Gastroesophageal sphincter (tissue), 4 donors: ENCODE measurements at regions not wholly inside any gene's neighbourhood (a gene's known extent, or its start where the extent isn't known, plus 50 kb on each side); places are given as distances from the start of the nearest gene placed in this dataset.
"Not testable (repeated sequence)": the region's sequence is repeated elsewhere in the genome, so short reads cannot be mapped to it uniquely, and the experiment has no call there.

Experiments used
- ATAC-seq: fragments of 150-250 bp; one replicate; pipeline ENCODE4 v1.9.1; 2016; ENCODE audit warnings: mild to moderate bottlenecking, moderate library complexity
- H3K27ac ChIP-seq, 4 donors: fragments of 200-600 bp; sonication (generic) in 3 of 4; 1 replicate in 3 of 4; 2 replicates in 1 of 4; pipeline ENCODE4 v1.5.1; 2016 to 2019
- H3K27me3 ChIP-seq: fragments of 200-600 bp; sonication (generic); one replicate; pipeline ENCODE4 v1.5.1; 2019
- H3K36me3 ChIP-seq, 2 donors: fragments of 200-600 bp; sonication (generic); one replicate each; pipeline ENCODE4 v1.5.1; 2019; ENCODE audit warnings: control low read depth in 1 of 2
- H3K4me1 ChIP-seq, 3 donors: fragments of 200-600 bp; sonication (generic); 1 replicate in 2 of 3; 2 replicates in 1 of 3; pipeline ENCODE4 v1.5.1; 2016 to 2019; ENCODE audit warnings: control low read depth in 2 of 3
- H3K4me3 ChIP-seq, 2 donors: fragments of 200-600 bp; sonication (generic); one replicate each; pipeline ENCODE4 v1.5.1; 2019; ENCODE audit warnings: mild to moderate bottlenecking in 1 of 2, moderate library complexity in 1 of 2
- H3K9me3 ChIP-seq, 3 donors: fragments of 200-600 bp; sonication (generic); one replicate each; pipeline ENCODE4 v1.5.1; 2017 to 2019; ENCODE audit warnings: control low read depth in 2 of 3
- EP300 ChIP-seq: sonication (generic); formaldehyde crosslinking; IDR thresholded peaks from one replicate; pipeline ENCODE4 v1.6.1; 2017; ENCODE audit warnings: antibody characterized with exemption, mild to moderate bottlenecking
- POLR2A ChIP-seq, 2 donors: fragments of 450-650 bp; IDR thresholded peaks; one replicate each; pipeline ENCODE4 v1.6.1; 2017; ENCODE audit warnings: antibody characterized with exemption in 2 of 2, mild to moderate bottlenecking in 2 of 2, moderate library complexity in 1 of 2
- POLR2AphosphoS5 ChIP-seq: sonication (generic); formaldehyde crosslinking; IDR thresholded peaks from one replicate; pipeline ENCODE4 v1.6.1; 2017; ENCODE audit warnings: antibody characterized with exemption
- WGBS, 2 donors: methylation state at CpG; one replicate each; pipeline ENCODE4 v1.1.5; 2018; ENCODE audit warnings: low coverage in 1 of 2; 5-methylcytosine and 5-hydroxymethylcytosine counted together
- TF ChIP-seq, protein P1 (sequence below), 4 experiments: fragments of 200-600 bp in 2 of 4; fragments of 450-650 bp in 2 of 4; sonication (generic) in 1 of 4; IDR thresholded peaks; one replicate each; pipeline ENCODE4 v1.5.1; 2017 to 2019; ENCODE audit warnings: antibody characterized with exemption in 4 of 4, mild to moderate bottlenecking in 2 of 4, moderate library complexity in 2 of 4

DNA sequence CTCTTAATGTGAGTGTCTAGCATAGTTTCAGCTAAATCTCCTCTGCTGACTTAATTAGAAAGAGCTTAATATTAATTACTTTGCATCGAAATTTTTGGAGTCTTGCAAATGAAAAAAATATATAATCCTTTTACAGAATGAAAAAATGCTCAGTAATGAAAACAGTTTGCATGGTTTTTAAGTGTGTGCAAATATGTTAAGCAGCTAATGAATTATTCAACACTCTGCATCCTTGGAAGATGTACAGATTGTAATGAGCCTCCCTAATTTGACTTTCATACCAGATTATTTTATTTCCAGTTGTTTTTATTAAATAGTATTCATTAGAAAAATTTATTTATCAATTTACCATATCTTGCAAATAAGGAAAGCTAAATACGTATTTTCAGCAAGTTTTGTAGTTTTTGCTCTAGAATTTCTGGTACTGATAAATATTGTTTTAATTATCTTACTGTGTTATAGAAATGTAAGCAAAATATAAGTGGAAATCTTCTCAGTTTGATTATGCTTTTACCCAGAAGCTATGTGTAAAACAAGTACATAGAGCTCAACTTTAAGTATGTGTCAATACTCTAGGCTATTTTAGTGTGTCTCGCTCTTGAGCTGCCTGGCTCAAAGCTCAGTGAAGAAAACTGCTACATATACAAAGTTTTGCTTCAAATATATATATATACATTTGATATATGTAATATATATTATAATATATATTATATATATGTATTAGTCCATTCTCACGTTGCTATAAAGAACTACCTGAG is 714.9 kb upstream of the LUZP2 start:
- no peak overlapping the region for H3K27ac ChIP-seq
- WGBS, 2 donors = 75 to 84% methylated on average over 4 of the region's 4 CpGs
- H3K4me1 ChIP-seq = no peaks in the 10 kb centered on the region
- no peaks in the 10 kb centered on the region for H3K36me3 ChIP-seq
- no peaks in the 10 kb centered on the region for H3K27me3 ChIP-seq
- ATAC-seq = no peak
- no peak overlapping the region for H3K4me3 ChIP-seq
- TF ChIP-seq, protein P1, sequence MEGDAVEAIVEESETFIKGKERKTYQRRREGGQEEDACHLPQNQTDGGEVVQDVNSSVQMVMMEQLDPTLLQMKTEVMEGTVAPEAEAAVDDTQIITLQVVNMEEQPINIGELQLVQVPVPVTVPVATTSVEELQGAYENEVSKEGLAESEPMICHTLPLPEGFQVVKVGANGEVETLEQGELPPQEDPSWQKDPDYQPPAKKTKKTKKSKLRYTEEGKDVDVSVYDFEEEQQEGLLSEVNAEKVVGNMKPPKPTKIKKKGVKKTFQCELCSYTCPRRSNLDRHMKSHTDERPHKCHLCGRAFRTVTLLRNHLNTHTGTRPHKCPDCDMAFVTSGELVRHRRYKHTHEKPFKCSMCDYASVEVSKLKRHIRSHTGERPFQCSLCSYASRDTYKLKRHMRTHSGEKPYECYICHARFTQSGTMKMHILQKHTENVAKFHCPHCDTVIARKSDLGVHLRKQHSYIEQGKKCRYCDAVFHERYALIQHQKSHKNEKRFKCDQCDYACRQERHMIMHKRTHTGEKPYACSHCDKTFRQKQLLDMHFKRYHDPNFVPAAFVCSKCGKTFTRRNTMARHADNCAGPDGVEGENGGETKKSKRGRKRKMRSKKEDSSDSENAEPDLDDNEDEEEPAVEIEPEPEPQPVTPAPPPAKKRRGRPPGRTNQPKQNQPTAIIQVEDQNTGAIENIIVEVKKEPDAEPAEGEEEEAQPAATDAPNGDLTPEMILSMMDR (IDR thresholded peaks at IDR 0.05) = no peak
- TF ChIP-seq POLR2AphosphoS5 (no peak), POLR2A (IDR thresholded peaks at IDR 0.05) (no peak), EP300 (no peak)
- no peaks in the 10 kb centered on the region for H3K9me3 ChIP-seq

DNA sequence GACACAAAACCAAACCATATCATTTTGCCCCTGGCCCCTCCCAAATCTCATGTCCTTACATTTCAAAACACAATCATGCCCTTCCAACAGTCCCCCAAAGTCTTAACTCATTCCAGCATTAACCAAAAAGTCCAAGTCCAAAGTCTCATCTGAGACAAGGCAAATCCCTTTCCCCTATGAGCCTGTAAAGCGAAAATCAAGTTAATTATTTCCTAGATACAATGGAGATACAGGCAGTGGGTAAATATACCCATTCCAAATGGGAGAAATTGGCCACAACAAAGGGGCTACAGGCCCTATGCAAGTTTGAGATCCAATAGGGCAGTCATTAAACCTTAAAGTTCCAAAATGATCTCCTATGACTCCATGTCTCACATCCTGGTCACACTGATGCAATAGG is 709.9 kb upstream of the LUZP2 start:
- WGBS, 2 donors = 89 to 100% methylated on average over 1 of the region's 1 CpG
- ATAC-seq, H3K9me3 ChIP-seq, H3K27ac ChIP-seq, H3K4me1 ChIP-seq, H3K4me3 ChIP-seq, H3K27me3 ChIP-seq, H3K36me3 ChIP-seq: not testable (repeated sequence)

DNA sequence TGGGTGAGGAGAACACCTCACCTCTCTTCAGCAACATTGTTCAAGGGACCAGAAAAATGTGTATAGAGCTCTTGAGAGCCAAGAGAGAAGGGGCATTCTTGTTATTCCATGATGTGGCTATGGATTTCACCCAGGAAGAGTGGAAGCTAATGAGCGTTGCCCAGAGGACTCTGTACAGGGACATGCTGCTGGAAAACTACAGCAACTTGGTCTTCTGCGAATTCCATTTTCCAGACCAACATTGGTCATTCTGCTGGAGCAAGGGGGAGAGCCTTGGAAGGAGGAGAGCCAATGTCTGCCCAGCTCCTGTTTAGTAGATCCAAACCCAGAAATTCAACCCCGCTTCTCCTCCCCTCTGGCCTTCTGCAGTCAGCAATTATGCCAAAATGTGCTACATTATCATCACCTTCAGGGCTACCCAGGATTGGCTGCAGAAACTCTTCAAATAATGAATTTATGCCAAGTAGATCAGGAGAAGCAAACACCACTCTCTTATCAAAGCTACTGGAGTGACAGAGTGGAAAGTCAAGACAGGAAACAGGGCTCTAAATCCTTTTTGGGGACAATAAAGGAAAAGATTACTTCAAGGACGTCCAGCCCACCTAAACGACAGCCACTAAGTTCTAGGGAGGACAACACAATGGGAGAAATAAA is 707.5 kb upstream of the LUZP2 start:
- ATAC-seq = no peak
- H3K9me3 ChIP-seq = no peaks in the 10 kb centered on the region
- H3K4me3 ChIP-seq = no peak overlapping the region
- no peaks in the 10 kb centered on the region for H3K27me3 ChIP-seq
- H3K4me1 ChIP-seq = no peaks in the 10 kb centered on the region
- H3K36me3 ChIP-seq = no peaks in the 10 kb centered on the region
- 77 to 89% methylated on average over 4 to 5 of the region's 5 CpGs for WGBS, 2 donors
- no peak overlapping the region for H3K27ac ChIP-seq
- TF ChIP-seq POLR2AphosphoS5 = no peak
- no peak for TF ChIP-seq POLR2A (IDR thresholded peaks at IDR 0.05)

DNA sequence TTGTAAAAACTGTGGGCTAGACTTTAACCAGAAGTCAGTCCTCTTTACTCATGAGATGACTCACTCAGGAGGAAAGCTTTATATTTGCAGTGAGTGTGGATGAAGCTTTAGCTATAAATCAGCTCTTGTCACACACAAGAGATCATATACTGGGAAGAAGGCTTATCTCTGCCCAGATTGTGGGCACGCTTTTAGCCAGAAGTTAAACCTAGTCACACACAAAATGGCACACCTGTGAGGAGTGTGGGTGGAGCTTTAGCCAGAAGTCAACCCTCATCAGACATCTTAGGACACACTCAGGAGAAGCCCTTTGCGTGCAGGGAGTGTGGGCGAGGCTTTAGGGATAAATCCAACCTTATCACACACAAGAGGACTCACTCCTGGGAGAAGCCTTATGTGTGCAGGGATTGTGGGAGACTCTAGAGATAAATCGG is 706.9 kb upstream of the LUZP2 start:
- no peak for TF ChIP-seq POLR2A (IDR thresholded peaks at IDR 0.05)
- no peak for TF ChIP-seq POLR2AphosphoS5
- TF ChIP-seq, protein P1 (IDR thresholded peaks at IDR 0.05) = no peak
- TF ChIP-seq EP300 = no peak
- no peak overlapping the region for H3K4me3 ChIP-seq
- H3K27ac ChIP-seq = no peak overlapping the region
- ATAC-seq = no peak
- H3K9me3 ChIP-seq = no peaks in the 10 kb centered on the region
- 65 to 80% methylated on average over 1 to 2 of the region's 4 CpGs for WGBS, 2 donors
- no peaks in the 10 kb centered on the region for H3K36me3 ChIP-seq
- H3K4me1 ChIP-seq = no peaks in the 10 kb centered on the region
- H3K27me3 ChIP-seq = no peaks in the 10 kb centered on the region

DNA sequence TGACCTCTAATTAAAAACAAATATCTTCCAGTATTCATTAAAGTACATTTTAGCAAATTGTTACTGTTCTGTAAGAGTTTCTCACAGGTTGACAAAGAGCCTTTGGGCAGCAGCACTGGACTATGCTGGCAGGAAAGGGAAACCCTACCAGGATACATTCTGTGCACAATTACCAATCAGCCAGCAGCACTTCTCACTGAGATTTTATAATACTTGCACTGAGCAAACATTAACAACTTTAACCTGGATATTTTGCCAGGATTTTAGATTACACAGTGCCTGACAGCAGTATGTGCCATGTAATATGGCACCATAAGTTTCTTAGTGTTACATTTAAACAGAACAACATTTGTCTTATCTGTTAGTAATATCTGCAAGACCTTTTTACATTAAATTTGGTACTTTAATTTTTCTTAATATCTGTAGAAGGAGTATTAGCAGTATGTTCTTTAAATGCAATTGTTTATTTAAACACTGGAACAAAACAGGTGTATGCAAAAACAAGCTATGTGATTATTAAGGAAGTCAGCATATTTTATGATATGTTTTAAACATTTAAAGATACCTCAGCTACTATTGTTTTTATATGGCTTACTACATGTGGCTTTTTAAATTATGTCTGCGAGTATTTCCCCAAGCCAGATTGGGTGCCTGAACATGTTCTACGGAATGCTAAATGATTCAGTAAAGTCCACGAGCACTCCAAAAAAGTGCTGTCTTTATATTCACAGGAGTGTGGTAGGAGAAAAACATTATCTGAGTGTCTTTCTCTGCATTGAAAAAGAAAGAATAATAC is 699.0 kb upstream of the LUZP2 start:
- TF ChIP-seq EP300 = no peak
- no peak for TF ChIP-seq POLR2A (IDR thresholded peaks at IDR 0.05)
- no peak for TF ChIP-seq POLR2AphosphoS5
- TF ChIP-seq, protein P1 (IDR thresholded peaks at IDR 0.05) = no peak
- Histone ChIP-seq H3K27me3 (no peaks in the 10 kb centered on the region), H3K9me3 (no peaks in the 10 kb centered on the region), H3K27ac (no peak overlapping the region), H3K4me3 (no peak overlapping the region), H3K36me3 (no peaks in the 10 kb centered on the region), H3K4me1 (no peaks in the 10 kb centered on the region)
- WGBS, 2 donors = 37 to 49% methylated on average over 3 of the region's 3 CpGs
- ATAC-seq = no peak

DNA sequence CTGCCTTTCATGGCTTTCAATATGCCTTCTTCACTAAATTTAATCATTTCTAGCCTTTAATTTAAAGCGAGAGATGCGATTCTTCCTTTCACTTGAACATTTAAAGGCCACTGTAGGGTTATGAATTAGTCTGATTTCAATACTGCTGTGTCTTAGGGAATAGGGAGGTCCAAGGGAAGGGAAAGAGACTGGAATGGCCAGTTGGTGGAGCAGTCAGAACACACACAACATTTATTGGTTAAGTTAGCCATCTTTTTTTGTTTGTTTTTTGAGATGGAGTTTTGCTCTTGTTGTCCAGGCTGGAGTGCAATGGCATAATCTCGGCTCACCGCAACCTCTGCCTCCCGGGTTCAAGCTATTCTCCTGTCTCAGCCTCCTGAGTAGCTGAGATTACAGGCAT is 662.5 kb upstream of the LUZP2 start:
- H3K9me3 ChIP-seq, H3K36me3 ChIP-seq, ATAC-seq, H3K27ac ChIP-seq, H3K4me1 ChIP-seq, H3K27me3 ChIP-seq, H3K4me3 ChIP-seq: not testable (repeated sequence)
- WGBS, 2 donors = 93 to 98% methylated on average over 5 of the region's 5 CpGs
